Liver (tissue), 3 donors: ENCODE measurements at regions not wholly inside any gene's neighbourhood (a gene's known extent, or its start where the extent isn't known, plus 50 kb on each side); places are given as distances from the start of the nearest gene placed in this dataset.

ENCODE experiments used
- CTCF ChIP-seq: fragments of 150-350 bp; IDR thresholded peaks from 2 replicates; pipeline ENCODE4 v1.5.1; 2017; ENCODE audit warnings: improper control_type of control experiment, low read depth, low read length; ENCODE audit not compliant: missing input control
- GABPA ChIP-seq, 2 donors: IDR thresholded peaks in 1 of 2; conservative IDR thresholded peaks in 1 of 2; 2 replicates each; pipeline ENCODE4 v1.6.1; 2016; ENCODE audit warnings: antibody characterized with exemption in 2 of 2, mild to moderate bottlenecking in 1 of 2, moderate library complexity in 1 of 2
- JUND ChIP-seq, 2 donors: IDR thresholded peaks; 2 replicates each; pipeline ENCODE4 v1.6.1; 2016; ENCODE audit warnings: antibody characterized with exemption in 2 of 2
- RXRA ChIP-seq, 2 donors: IDR thresholded peaks; 2 replicates each; pipeline ENCODE4 v1.6.1; 2017 to 2018; ENCODE audit warnings: antibody characterized with exemption in 2 of 2, mild to moderate bottlenecking in 1 of 2
- YY1 ChIP-seq: IDR thresholded peaks from 2 replicates; pipeline ENCODE4 v1.6.1; 2016; ENCODE audit warnings: antibody characterized with exemption, mild to moderate bottlenecking
- TF ChIP-seq, protein P1 (sequence below): IDR thresholded peaks from 2 replicates; pipeline ENCODE4 v1.6.1; 2016; ENCODE audit warnings: antibody characterized with exemption, mild to moderate bottlenecking
- TF ChIP-seq, protein P2 (sequence below): IDR thresholded peaks from 2 replicates; pipeline ENCODE4 v1.6.1; 2016; ENCODE audit warnings: antibody characterized with exemption
- donor health status: healthy.
- donor health status: healthy.

DNA sequence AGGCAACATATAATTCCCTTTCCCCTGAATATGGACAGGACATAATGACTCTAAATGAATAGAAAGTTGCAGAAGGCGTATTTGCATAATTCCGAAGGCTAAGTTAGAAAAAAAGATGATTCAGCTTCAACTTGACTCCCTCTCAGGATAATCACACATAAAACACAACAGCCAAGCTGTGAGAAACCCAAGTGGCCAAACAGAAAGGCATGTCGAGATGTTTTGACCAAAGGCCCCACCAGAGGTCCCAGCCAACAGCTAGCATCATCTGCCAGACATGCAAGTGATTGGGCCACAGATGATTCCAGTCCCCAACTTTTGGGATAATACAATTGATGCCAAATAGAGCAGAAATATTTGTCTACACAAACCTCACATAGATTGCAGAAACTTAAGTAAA, 444.9 kb downstream of the LTN1 start:
- TF ChIP-seq RXRA (IDR thresholded peaks at IDR 0.05) (no peak), CTCF (no peak), JUND (IDR thresholded peaks at IDR 0.05) (no peak), GABPA (IDR thresholded peaks at IDR 0.05 in 1 of 2, conservative IDR thresholded peaks at IDR 0.05 in 1 of 2) (no peak), YY1 (no peak)
- TF ChIP-seq, protein P1, sequence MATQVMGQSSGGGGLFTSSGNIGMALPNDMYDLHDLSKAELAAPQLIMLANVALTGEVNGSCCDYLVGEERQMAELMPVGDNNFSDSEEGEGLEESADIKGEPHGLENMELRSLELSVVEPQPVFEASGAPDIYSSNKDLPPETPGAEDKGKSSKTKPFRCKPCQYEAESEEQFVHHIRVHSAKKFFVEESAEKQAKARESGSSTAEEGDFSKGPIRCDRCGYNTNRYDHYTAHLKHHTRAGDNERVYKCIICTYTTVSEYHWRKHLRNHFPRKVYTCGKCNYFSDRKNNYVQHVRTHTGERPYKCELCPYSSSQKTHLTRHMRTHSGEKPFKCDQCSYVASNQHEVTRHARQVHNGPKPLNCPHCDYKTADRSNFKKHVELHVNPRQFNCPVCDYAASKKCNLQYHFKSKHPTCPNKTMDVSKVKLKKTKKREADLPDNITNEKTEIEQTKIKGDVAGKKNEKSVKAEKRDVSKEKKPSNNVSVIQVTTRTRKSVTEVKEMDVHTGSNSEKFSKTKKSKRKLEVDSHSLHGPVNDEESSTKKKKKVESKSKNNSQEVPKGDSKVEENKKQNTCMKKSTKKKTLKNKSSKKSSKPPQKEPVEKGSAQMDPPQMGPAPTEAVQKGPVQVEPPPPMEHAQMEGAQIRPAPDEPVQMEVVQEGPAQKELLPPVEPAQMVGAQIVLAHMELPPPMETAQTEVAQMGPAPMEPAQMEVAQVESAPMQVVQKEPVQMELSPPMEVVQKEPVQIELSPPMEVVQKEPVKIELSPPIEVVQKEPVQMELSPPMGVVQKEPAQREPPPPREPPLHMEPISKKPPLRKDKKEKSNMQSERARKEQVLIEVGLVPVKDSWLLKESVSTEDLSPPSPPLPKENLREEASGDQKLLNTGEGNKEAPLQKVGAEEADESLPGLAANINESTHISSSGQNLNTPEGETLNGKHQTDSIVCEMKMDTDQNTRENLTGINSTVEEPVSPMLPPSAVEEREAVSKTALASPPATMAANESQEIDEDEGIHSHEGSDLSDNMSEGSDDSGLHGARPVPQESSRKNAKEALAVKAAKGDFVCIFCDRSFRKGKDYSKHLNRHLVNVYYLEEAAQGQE: no peak
- TF ChIP-seq, protein P2, sequence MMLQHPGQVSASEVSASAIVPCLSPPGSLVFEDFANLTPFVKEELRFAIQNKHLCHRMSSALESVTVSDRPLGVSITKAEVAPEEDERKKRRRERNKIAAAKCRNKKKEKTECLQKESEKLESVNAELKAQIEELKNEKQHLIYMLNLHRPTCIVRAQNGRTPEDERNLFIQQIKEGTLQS: no peak
